Neuronal stem cell (in vitro differentiated cells): ENCODE measurements at regions not wholly inside any gene's neighbourhood (a gene's known extent, or its start where the extent isn't known, plus 50 kb on each side); places are given as distances from the start of the nearest gene placed in this dataset.
"Not testable (repeated sequence)": the region's sequence is repeated elsewhere in the genome, so short reads cannot be mapped to it uniquely, and the experiment has no call there.

Experiments used
- DNase-seq: peaks from one replicate; pipeline ENCODE4 v3.0.0-alpha.2; 2013; ENCODE audit warnings: low spot score
- H2AFZ ChIP-seq: one replicate; pipeline ENCODE4 v1.6.1; 2013; ENCODE audit warnings: mild to moderate bottlenecking, low read length, inconsistent platforms
- H2AK5ac ChIP-seq: 2 replicates; pipeline ENCODE4 v1.6.1; 2013; ENCODE audit warnings: low read depth, mild to moderate bottlenecking, inconsistent platforms, low read length, moderate library complexity, mixed read lengths
- H2BK120ac ChIP-seq: 2 replicates; pipeline ENCODE4 v1.6.1; 2013; ENCODE audit warnings: low read depth, mild to moderate bottlenecking, inconsistent platforms, low read length, moderate library complexity, mixed read lengths
- H2BK12ac ChIP-seq: one replicate; pipeline ENCODE4 v1.6.1; 2013; ENCODE audit warnings: low read length, inconsistent platforms
- H2BK15ac ChIP-seq: 2 replicates; pipeline ENCODE4 v1.6.1; 2013; ENCODE audit warnings: mild to moderate bottlenecking, low read length, inconsistent platforms, mixed read lengths
- H2BK5ac ChIP-seq: one replicate; pipeline ENCODE4 v1.6.1; 2013; ENCODE audit warnings: inconsistent platforms, mild to moderate bottlenecking, low read length, moderate library complexity
- H3K14ac ChIP-seq: one replicate; pipeline ENCODE4 v1.6.1; 2013; ENCODE audit warnings: low read length, inconsistent platforms
- H3K18ac ChIP-seq: 2 replicates; pipeline ENCODE4 v1.6.1; 2013; ENCODE audit warnings: low read length, inconsistent platforms
- H3K23ac ChIP-seq: 2 replicates; pipeline ENCODE4 v1.6.1; 2013; ENCODE audit warnings: low read depth, mild to moderate bottlenecking, mixed read lengths, low read length, inconsistent platforms; ENCODE audit not compliant: poor library complexity
- H3K27ac ChIP-seq: replicated peaks from 3 replicates; pipeline ENCODE4 v1.5.1; 2013; ENCODE audit warnings: low read length, inconsistent platforms
- H3K27me3 ChIP-seq, 3 experiments: 2 replicates each; pipeline ENCODE4 v1.6.1; 2013; ENCODE audit warnings: low read length in 3 of 3, mild to moderate bottlenecking in 2 of 3, inconsistent platforms in 1 of 3, low read depth in 1 of 3, mixed read lengths in 1 of 3, moderate library complexity in 1 of 3; ENCODE audit not compliant: control insufficient read depth in 3 of 3, insufficient read depth in 3 of 3
- H3K36me3 ChIP-seq, 2 donors: replicated peaks in 1 of 2; 2 replicates each; pipeline ENCODE4 v1.6.1; 2013; ENCODE audit warnings: low read length in 2 of 2; ENCODE audit not compliant: control insufficient read depth in 2 of 2, insufficient read depth in 2 of 2
- H3K4ac ChIP-seq: 2 replicates; pipeline ENCODE4 v1.6.1; 2013; ENCODE audit warnings: inconsistent platforms, mild to moderate bottlenecking, low read length, moderate library complexity
- H3K4me1 ChIP-seq, 2 donors: 1 replicate in 1 of 2; 2 replicates in 1 of 2; pipeline ENCODE4 v1.6.1; 2013; ENCODE audit warnings: low read length in 2 of 2, low read depth in 1 of 2; ENCODE audit not compliant: control insufficient read depth in 2 of 2, insufficient read depth in 1 of 2
- H3K4me2 ChIP-seq: one replicate; pipeline ENCODE4 v1.6.1; 2013; ENCODE audit warnings: mild to moderate bottlenecking, low read length, inconsistent platforms; ENCODE audit not compliant: insufficient read depth, poor library complexity, severe bottlenecking
- H3K4me3 ChIP-seq, 2 donors: 2 replicates each; pipeline ENCODE4 v1.5.1; 2013; ENCODE audit warnings: low read length in 2 of 2, mild to moderate bottlenecking in 2 of 2, inconsistent platforms in 1 of 2, moderate library complexity in 1 of 2
- H3K79me1 ChIP-seq: one replicate; pipeline ENCODE4 v1.6.1; 2013; ENCODE audit warnings: low read depth, mild to moderate bottlenecking, inconsistent platforms, low read length, moderate library complexity
- H3K9ac ChIP-seq: one replicate; pipeline ENCODE4 v1.6.1; 2013; ENCODE audit warnings: mild to moderate bottlenecking, low read depth, low read length, inconsistent platforms; ENCODE audit not compliant: poor library complexity
- H3K9me3 ChIP-seq, 2 donors: replicated peaks in 1 of 2; 2 replicates each; pipeline versions ENCODE3 to v1.6.1; 2013; ENCODE audit warnings: low read length in 2 of 2, mild to moderate bottlenecking in 2 of 2, inconsistent platforms in 1 of 2, low read depth in 1 of 2, mixed read lengths in 1 of 2, moderate library complexity in 1 of 2; ENCODE audit not compliant: control insufficient read depth in 2 of 2, insufficient read depth in 1 of 2
- H4K8ac ChIP-seq: one replicate; pipeline ENCODE4 v1.6.1; 2013; ENCODE audit warnings: low read depth, mild to moderate bottlenecking, inconsistent platforms, low read length, moderate library complexity
- H4K91ac ChIP-seq: one replicate; pipeline ENCODE4 v1.6.1; 2013; ENCODE audit warnings: low read length, low read depth, mild to moderate bottlenecking, inconsistent platforms; ENCODE audit not compliant: poor library complexity
- WGBS, 2 donors: extraction: QIAGEN DNeasy Blood & Tissue Kit; methylation state at CpG; one replicate each; pipeline ENCODE4 v1.1.7; 2013; ENCODE audit warnings: missing lambda C conversion rate in 2 of 2, mixed read lengths in 1 of 2; ENCODE audit not compliant: insufficient read length in 2 of 2, insufficient replicate concordance in 1 of 2; ENCODE audit errors: extremely low coverage in 2 of 2; 5-methylcytosine and 5-hydroxymethylcytosine counted together

DNA sequence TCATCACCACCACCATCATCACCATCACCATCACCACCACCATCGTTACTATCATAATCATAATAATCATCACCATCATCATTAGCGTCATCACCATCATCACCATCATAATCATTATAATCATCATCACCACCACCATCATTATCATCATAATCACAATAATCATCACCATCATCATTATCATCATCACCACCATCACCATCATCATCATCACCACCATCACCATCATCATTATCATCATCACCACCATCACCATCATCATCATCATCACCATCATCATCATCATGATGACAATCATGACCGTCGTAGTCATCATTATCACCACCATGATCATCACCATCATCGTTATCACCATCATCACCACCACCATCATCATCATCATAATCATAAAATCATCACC is 349.9 kb downstream of the ADGRD1 start:
- H3K14ac ChIP-seq, H3K4me1 ChIP-seq, H3K27me3 ChIP-seq, H3K9ac ChIP-seq, H3K4me2 ChIP-seq, H4K91ac ChIP-seq, H3K9me3 ChIP-seq, H2BK120ac ChIP-seq, H2BK15ac ChIP-seq, H3K36me3 ChIP-seq, H3K4me3 ChIP-seq, H3K79me1 ChIP-seq, H2AK5ac ChIP-seq, H2AFZ ChIP-seq, H3K23ac ChIP-seq, H2BK12ac ChIP-seq, H3K4ac ChIP-seq, H2BK5ac ChIP-seq, H3K27ac ChIP-seq, H4K8ac ChIP-seq, DNase-seq, H3K18ac ChIP-seq: not testable (repeated sequence)
- WGBS, 2 donors, result 100% methylated on average over 1 of the region's 5 CpGs; no CpG with 5 or more reads in 1 of the 2 donors

DNA sequence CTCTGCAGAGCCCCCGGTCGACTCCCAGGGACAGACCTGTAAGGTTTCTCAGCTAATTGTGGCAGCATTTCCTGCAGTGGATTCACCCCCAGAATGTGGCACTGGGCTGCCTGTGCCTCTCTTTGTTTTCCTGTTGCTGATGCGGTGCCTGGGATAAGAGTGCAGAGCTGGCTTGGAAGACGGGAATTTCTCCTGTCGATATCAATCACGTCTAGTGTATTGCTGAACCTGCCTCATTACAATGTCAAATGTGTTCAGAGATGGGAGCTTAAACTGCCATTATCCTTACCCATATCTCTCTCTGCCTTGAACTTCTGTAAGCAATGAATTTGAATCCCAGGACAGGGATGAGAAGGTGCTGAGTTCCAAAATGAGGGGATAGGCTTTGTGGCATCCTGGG is 350.9 kb downstream of the ADGRD1 start:
- H2BK5ac ChIP-seq, H3K27ac ChIP-seq, H3K18ac ChIP-seq, H2BK120ac ChIP-seq, H3K4ac ChIP-seq, H2AK5ac ChIP-seq, H3K36me3 ChIP-seq, H3K9me3 ChIP-seq, H3K9ac ChIP-seq, H4K91ac ChIP-seq, H2BK12ac ChIP-seq, H3K4me1 ChIP-seq, H3K27me3 ChIP-seq, H3K14ac ChIP-seq, DNase-seq, H2AFZ ChIP-seq, H3K4me2 ChIP-seq, H2BK15ac ChIP-seq, H3K23ac ChIP-seq, H4K8ac ChIP-seq, H3K79me1 ChIP-seq, H3K4me3 ChIP-seq: not testable (repeated sequence)
- no CpG with 5 or more reads among the region's 6 CpGs for WGBS, 2 donors

DNA sequence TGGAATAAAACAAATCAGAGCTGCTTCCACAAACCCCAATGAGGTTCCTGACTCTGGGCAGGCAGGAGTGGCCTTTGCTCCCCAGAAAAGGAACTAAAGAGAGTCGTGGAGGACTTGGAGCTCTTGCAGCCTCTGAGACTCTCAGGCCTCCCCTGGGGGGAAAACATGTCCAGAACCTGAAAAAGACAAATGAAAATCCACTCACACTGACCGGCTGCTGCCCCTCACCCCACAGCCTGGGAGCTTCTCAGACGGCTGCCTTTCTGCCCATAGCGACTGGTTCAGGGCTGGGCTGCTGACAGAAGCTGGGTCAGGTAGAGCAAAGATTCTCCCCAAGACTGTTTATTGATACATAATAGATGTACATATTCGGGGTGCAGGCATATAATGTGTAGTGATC is 356.0 kb downstream of the ADGRD1 start:
- H3K4me2 ChIP-seq, result no peak overlapping the region

DNA sequence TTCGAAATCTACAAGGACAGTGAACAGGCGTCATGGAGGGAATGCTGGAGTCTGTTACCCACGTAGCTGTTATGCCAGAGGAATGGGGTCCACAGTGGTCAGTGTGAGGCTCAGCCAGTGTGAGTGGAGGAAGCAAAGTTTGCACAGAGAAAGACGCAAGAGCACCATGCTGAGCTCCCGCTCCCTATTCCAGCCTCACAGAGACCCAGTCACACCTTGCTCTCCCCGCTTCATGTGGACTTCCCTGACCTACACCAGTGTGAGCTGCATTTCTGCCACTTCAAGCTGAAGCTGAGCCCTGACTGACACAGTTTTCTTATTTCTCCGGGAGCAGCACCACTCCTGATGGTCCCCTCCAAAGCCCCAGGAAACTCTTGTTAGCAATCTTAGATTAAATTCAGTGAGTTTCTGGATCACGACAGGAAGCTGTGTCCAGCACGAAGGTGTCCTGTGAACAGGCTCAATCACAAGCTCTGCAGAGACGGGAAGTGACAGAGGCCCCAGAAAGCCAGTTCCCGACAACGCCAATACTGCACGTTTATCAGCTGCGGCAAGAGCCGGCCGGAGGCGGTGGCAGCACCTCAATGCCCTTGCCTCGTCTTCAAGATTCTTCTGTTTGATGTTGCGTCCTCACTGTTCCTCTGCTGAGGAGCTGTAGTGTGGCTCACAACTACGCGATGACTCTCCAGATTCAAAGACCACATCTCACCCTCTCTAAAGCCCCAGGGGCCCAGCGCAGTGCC is 356.7 kb downstream of the ADGRD1 start:
- not testable (repeated sequence) for H3K23ac ChIP-seq, H3K27ac ChIP-seq, H2AK5ac ChIP-seq, H3K36me3 ChIP-seq, H2BK120ac ChIP-seq, H3K9ac ChIP-seq, H2BK15ac ChIP-seq, H2BK12ac ChIP-seq, H3K4ac ChIP-seq, H3K4me3 ChIP-seq, H2BK5ac ChIP-seq, H3K4me2 ChIP-seq, H4K91ac ChIP-seq, H3K18ac ChIP-seq, H3K79me1 ChIP-seq, H3K4me1 ChIP-seq, H4K8ac ChIP-seq, H3K9me3 ChIP-seq, H2AFZ ChIP-seq, DNase-seq, H3K14ac ChIP-seq
- peaks cover 0 to 10% (median 0%) of the 10 kb centered on the region in 3 experiments for H3K27me3 ChIP-seq
- no CpG with 5 or more reads among the region's 22 CpGs for WGBS, 2 donors

More for the DNA sequence above, 356.0 kb downstream of the ADGRD1 start:
- Histone ChIP-seq H3K14ac (no peak overlapping the region), H3K27ac (no peak overlapping the region), H2BK12ac (no peak overlapping the region), H3K36me3 (no peaks in the 10 kb centered on the region), H4K91ac (no peak overlapping the region), H3K9me3 (no peaks in the 10 kb centered on the region), H3K18ac (no peak overlapping the region), H2BK120ac (no peak overlapping the region), H3K9ac (no peak overlapping the region), H3K4ac (no peak overlapping the region), H2BK5ac (no peak overlapping the region), H4K8ac (no peak overlapping the region), H3K79me1 (no peaks in the 10 kb centered on the region), H3K23ac (no peak overlapping the region), H3K27me3 (peaks cover 0 to 10% (median 0%) of the 10 kb centered on the region in 3 experiments), H3K4me3 (no peak overlapping the region), H2BK15ac (no peak overlapping the region), H2AK5ac (no peak overlapping the region), H3K4me1 (no peaks in the 10 kb centered on the region), H2AFZ (no peak overlapping the region)
- DNase-seq, result no peak
- no CpG with 5 or more reads among the region's 5 CpGs for WGBS, 2 donors
